Stimulated activated CD8-positive, alpha-beta memory T cell treated with anti-CD3 and anti-CD28 coated beads, Interleukin-12 subunit alpha, Interleukin-12 subunit beta, amount 100 ng/mL, for 24 hours (primary cell): ENCODE measurements at regions not wholly inside any gene's neighbourhood (a gene's known extent, or its start where the extent isn't known, plus 50 kb on each side); places are given as distances from the start of the nearest gene placed in this dataset.

Experiments used
- DNase-seq: peaks from one replicate; pipeline ENCODE4 v3.0.0-alpha.2; 2020; ENCODE audit errors: extremely low read depth

- DNase-seq: no peak
These were observed 220.2 kb downstream of the PTEN start for GRCh38 chr10:88083597-88083989.

GRCh38 chr10:88086187-88086960 is 222.9 kb downstream of the PTEN start:
- no peak for DNase-seq

- no peak for DNase-seq
These were observed 225.3 kb downstream of the PTEN start for GRCh38 chr10:88088441-88089340.

GRCh38 chr10:88089498-88089897 is 226.1 kb downstream of the PTEN start:
- DNase-seq: no peak

GRCh38 chr10:88090568-88091214 is 227.3 kb downstream of the PTEN start:
- DNase-seq: no peak

- peak; percentile 53 for DNase-seq
These were observed 228.2 kb downstream of the PTEN start for GRCh38 chr10:88091490-88092061.

GRCh38 chr10:88092265-88092664 is 228.8 kb downstream of the PTEN start:
- DNase-seq: no peak

- DNase-seq: no peak
These were observed 229.5 kb downstream of the PTEN start for GRCh38 chr10:88092973-88093372.

GRCh38 chr10:88094795-88095194 is 231.4 kb downstream of the PTEN start:
- DNase-seq: no peak

GRCh38 chr10:88095223-88095721 is 231.8 kb downstream of the PTEN start:
- no peak for DNase-seq

GRCh38 chr10:88095778-88096431 is 232.5 kb downstream of the PTEN start:
- no peak for DNase-seq

GRCh38 chr10:88097092-88097516 is 233.7 kb downstream of the PTEN start:
- no peak for DNase-seq

- DNase-seq: no peak
These were observed 234.1 kb downstream of the PTEN start for GRCh38 chr10:88097536-88097935.

- no peak for DNase-seq
These were observed 236.9 kb downstream of the PTEN start for GRCh38 chr10:88100281-88100680.

- DNase-seq: no peak
These were observed 238.2 kb downstream of the PTEN start for GRCh38 chr10:88101666-88102065.

- no peak for DNase-seq
These were observed 240.2 kb downstream of the PTEN start for GRCh38 chr10:88103576-88103975.

GRCh38 chr10:88104223-88104622 is 240.8 kb downstream of the PTEN start:
- no peak for DNase-seq

GRCh38 chr10:88106366-88106765 is 242.9 kb downstream of the PTEN start:
- DNase-seq: no peak

GRCh38 chr10:88107296-88108097 is 244.1 kb downstream of the PTEN start:
- DNase-seq: no peak

- no peak for DNase-seq
These were observed 244.7 kb downstream of the PTEN start for GRCh38 chr10:88108115-88108610.
